ENCODE measurements at regions not wholly inside any gene's neighbourhood (a gene's known extent, or its start where the extent isn't known, plus 50 kb on each side); places are given as distances from the start of the nearest gene placed in this dataset.

GRCh38 chr1:81144240-81144825 lies 656.4 kb upstream of the ADGRL2 start:
- in situ Hi-C loops (cut with MboI; ENCODE audit: low sequenced_read_pairs, unreplicated experiment) = no loop called here
- no peak for TF ChIP-seq CTCF (IDR thresholded peaks at IDR 0.05; ENCODE audit: borderline replicate concordance, control extremely low read depth, extremely low read depth, insufficient read depth, missing control alignments)
- DNase-seq (ENCODE audit: low spot score) = no peak

GRCh38 chr1:81142099-81142826 lies 658.5 kb upstream of the ADGRL2 start:
- no peak for DNase-seq (ENCODE audit: low spot score)
- TF ChIP-seq CTCF (IDR thresholded peaks at IDR 0.05; ENCODE audit: borderline replicate concordance, control extremely low read depth, extremely low read depth, insufficient read depth, missing control alignments) = no peak
- in situ Hi-C loops (cut with MboI; ENCODE audit: low sequenced_read_pairs, unreplicated experiment) = no loop called here

- DNase-seq (ENCODE audit: low spot score) = no peak
- TF ChIP-seq CTCF (IDR thresholded peaks at IDR 0.05; ENCODE audit: borderline replicate concordance, control extremely low read depth, extremely low read depth, insufficient read depth, missing control alignments) = no peak
- in situ Hi-C loops (cut with MboI; ENCODE audit: low sequenced_read_pairs, unreplicated experiment) = no loop called here
Observed at GRCh38 chr1:81135524-81135923, 665.2 kb upstream of the ADGRL2 start.

- DNase-seq (ENCODE audit: low spot score) = no peak
- TF ChIP-seq CTCF (IDR thresholded peaks at IDR 0.05; ENCODE audit: borderline replicate concordance, control extremely low read depth, extremely low read depth, insufficient read depth, missing control alignments) = no peak
- in situ Hi-C loops (cut with MboI; ENCODE audit: low sequenced_read_pairs, unreplicated experiment) = no loop called here
Observed at GRCh38 chr1:81129776-81130175, 671.0 kb upstream of the ADGRL2 start.

GRCh38 chr1:81129366-81129765 lies 671.4 kb upstream of the ADGRL2 start:
- in situ Hi-C loops (cut with MboI; ENCODE audit: low sequenced_read_pairs, unreplicated experiment) = no loop called here
- no peak for TF ChIP-seq CTCF (IDR thresholded peaks at IDR 0.05; ENCODE audit: borderline replicate concordance, control extremely low read depth, extremely low read depth, insufficient read depth, missing control alignments)
- DNase-seq (ENCODE audit: low spot score) = no peak

- in situ Hi-C loops (cut with MboI; ENCODE audit: low sequenced_read_pairs, unreplicated experiment) = no loop called here
- no peak for DNase-seq (ENCODE audit: low spot score)
- no peak for TF ChIP-seq CTCF (IDR thresholded peaks at IDR 0.05; ENCODE audit: borderline replicate concordance, control extremely low read depth, extremely low read depth, insufficient read depth, missing control alignments)
Observed at GRCh38 chr1:81128079-81128478, 672.7 kb upstream of the ADGRL2 start.
